ENCODE measurements at regions not wholly inside any gene's neighbourhood (a gene's known extent, or its start where the extent isn't known, plus 50 kb on each side); places are given as distances from the start of the nearest gene placed in this dataset.
"Not testable (repeated sequence)": the region's sequence is repeated elsewhere in the genome, so short reads cannot be mapped to it uniquely, and the experiment has no call there.

DNA sequence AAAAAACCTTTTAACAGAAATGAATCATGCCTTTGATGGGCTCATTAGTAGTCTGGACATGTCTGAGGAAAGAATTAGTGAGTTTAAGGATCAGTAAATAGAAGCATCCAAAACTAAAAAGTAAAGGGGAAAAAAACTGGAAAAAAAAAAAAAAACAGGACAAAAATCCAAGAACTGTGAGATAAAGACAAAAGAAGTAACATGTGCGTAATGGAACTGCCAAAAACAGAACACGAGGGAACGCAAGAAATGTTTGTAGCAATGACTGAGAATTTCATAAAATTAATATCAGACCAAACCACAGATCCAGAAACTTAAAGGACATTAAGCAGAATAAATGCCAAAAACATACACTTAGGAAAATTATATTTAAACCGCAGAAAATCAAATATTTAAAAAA is 77.4 kb downstream of the MS4A13 start:
- no peak for DNase-seq

- peak; percentile 1 for DNase-seq
These were observed 79.9 kb downstream of the MS4A13 start for GRCh38 chr11:60594998-60595642.

GRCh38 chr11:60607483-60607882 is 91.9 kb upstream of the MS4A8 start:
- no peak for DNase-seq

- no peak for DNase-seq
These were observed 89.8 kb upstream of the MS4A8 start for GRCh38 chr11:60609632-60610031.

GRCh38 chr11:60610702-60611101 is 88.7 kb upstream of the MS4A8 start:
- DNase-seq = no peak

- no peak for DNase-seq
These were observed 83.9 kb upstream of the MS4A8 start for GRCh38 chr11:60615497-60615896.

GRCh38 chr11:60621940-60622339 is 77.5 kb upstream of the MS4A8 start:
- DNase-seq = not testable (repeated sequence)

DNA sequence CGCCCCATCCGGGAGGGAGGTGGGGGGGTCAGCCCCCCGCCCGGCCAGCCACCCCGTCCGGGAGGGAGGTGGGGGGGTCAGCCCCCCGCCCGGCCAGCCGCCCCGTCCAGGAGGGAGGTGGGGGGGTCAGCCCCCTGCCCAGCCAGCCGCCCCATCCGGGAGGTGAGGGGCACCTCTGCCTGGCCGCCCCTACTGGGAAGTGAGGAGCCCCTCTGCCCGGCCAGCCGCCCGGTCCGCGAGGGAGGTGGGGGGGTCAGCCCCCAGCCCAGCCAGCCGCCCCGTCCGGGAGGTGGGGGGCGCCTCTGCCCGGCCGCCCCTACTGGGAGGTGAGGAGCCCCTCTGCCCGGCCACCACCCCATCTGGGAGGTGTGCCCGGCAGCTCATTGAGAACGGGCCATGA is 76.6 kb upstream of the MS4A8 start:
- DNase-seq = not testable (repeated sequence)

GRCh38 chr11:60625262-60625661 is 74.2 kb upstream of the MS4A8 start:
- DNase-seq = peak; percentile 1

GRCh38 chr11:60629399-60629798 is 70.0 kb upstream of the MS4A8 start:
- DNase-seq = no peak

GRCh38 chr11:60631944-60632343 is 67.5 kb upstream of the MS4A8 start:
- no peak for DNase-seq

- no peak for DNase-seq
These were observed 65.8 kb upstream of the MS4A8 start for GRCh38 chr11:60633645-60634044.

DNA sequence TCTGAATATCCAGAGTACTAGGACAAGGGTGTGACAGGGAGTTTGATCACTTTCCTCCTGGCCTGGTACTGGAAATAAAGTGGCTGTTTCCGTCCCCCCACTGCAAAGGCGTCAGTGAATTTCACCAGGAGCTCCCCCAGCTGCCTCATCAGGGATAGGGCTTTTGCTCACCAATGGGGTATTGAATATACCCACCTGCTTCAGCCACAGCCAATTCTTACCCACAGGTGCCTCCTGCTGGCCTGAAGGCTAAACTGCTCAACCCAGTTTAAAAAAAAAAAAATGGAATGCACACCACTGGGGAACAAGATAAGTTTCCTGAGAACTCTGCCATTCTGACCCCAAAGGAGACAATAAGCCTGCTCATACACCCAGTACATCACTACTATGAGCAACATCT is 65.3 kb upstream of the MS4A8 start:
- no peak for DNase-seq

DNA sequence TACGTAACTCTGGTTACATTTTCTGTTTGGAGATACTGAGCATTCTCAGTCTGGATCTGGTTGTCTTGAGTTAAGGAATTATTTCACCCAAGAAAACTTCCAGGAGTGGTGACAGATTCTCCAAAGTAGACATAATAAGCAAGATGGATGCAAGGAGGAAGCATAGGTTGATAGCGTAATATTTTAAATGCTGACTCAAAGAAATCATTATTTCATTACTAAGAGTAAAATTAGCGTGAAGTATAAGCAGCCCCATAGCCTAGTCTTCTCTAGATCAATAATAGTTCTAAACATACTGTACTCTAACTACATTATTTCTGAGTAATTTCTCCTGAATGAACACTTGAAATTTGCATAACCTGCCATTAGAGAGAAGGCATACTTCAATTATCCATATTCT is 57.5 kb upstream of the MS4A8 start:
- no peak for DNase-seq

DNA sequence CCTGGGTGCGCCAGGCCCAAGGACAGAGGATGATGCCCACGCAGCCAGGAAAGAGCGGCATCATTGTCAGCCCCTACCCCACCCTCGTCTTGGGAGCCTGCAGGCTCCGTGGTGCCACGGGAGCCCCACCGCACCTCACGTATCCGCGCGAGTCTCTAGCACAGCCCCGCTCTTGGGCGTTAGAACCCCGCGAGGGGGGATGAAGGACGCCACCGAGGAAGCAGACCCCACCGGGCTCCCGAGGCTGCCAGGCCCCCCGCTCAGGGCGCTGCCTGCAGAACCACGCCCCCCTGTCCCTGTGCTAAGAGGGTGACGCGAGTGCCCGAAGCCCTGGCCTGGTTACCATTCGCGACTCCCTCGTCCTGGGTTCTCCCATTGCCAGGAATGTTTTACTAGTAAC is 52.3 kb upstream of the MS4A8 start:
- DNase-seq = no peak

All from renal pelvis (tissue), 1 donor.